IMR-90 (cell line): ENCODE measurements at regions not wholly inside any gene's neighbourhood (a gene's known extent, or its start where the extent isn't known, plus 50 kb on each side); places are given as distances from the start of the nearest gene placed in this dataset.

ENCODE experiments used
- ATAC-seq: fragments of 200-7000 bp; cut with Tn5 transposase; 2 replicates; pipeline ENCODE4 v1.9.1; 2020; ENCODE audit warnings: low read depth, mild to moderate bottlenecking, moderate library complexity
- BruUV-seq: library from RNA; stranded (reverse); fragments of 400-500 nt; replicated peaks from 2 replicates; lab custom pipeline; 2021; lab: Mats Ljungman, UMichigan
- CTCF ChIA-PET: fragments of 300-600 bp; formaldehyde crosslinking; extraction: SDS; loops from one replicate; lab custom pipeline; 2021; ENCODE audit warnings: antibody characterized with exemption; lab: Yijun Ruan, JAX
- POLR2A ChIA-PET: fragments of 300-600 bp; sonication (Branson Sonifier 250); formaldehyde crosslinking; loops from one replicate; lab custom pipeline; 2022; ENCODE audit warnings: antibody characterized with exemption; ENCODE audit not compliant: unreplicated experiment; lab: Charles Lee
- DNase-seq: peaks from one replicate; pipeline ENCODE4 v3.0.0; 2013
- H2AFZ ChIP-seq: replicated peaks from 2 replicates; pipeline ENCODE3; 2013; ENCODE audit warnings: low read length, mild to moderate bottlenecking; ENCODE audit not compliant: poor library complexity
- H2AK5ac ChIP-seq: 2 replicates; pipeline ENCODE4 v1.6.1; 2013; ENCODE audit warnings: low read depth, low read length, inconsistent platforms
- H2AK9ac ChIP-seq: replicated peaks from 2 replicates; pipeline ENCODE3; 2013; ENCODE audit warnings: mild to moderate bottlenecking, low read depth, low read length, moderate library complexity; ENCODE audit not compliant: poor library complexity
- H2BK120ac ChIP-seq: 2 replicates; pipeline ENCODE4 v1.6.1; 2013; ENCODE audit warnings: low read depth, low read length, inconsistent platforms
- H2BK15ac ChIP-seq: 3 replicates; pipeline ENCODE4 v1.6.1; 2013; ENCODE audit warnings: low read depth, low read length, inconsistent platforms
- H2BK20ac ChIP-seq: 2 replicates; pipeline ENCODE4 v1.6.1; 2013; ENCODE audit warnings: low read depth, mild to moderate bottlenecking, inconsistent platforms, low read length, moderate library complexity
- H2BK5ac ChIP-seq: 2 replicates; pipeline ENCODE4 v1.6.1; 2013; ENCODE audit warnings: mild to moderate bottlenecking, low read depth, low read length, inconsistent platforms; ENCODE audit not compliant: poor library complexity, severe bottlenecking
- H3K14ac ChIP-seq: replicated peaks from 2 replicates; pipeline ENCODE4 v1.6.1; 2013; ENCODE audit warnings: low read depth, low read length, inconsistent platforms
- H3K18ac ChIP-seq: 2 replicates; pipeline ENCODE4 v1.6.1; 2013; ENCODE audit warnings: low read depth, low read length, control low read depth
- H3K23ac ChIP-seq: 2 replicates; pipeline ENCODE4 v1.6.1; 2013; ENCODE audit warnings: low read depth, low read length, inconsistent platforms
- H3K27ac ChIP-seq: 2 replicates; pipeline ENCODE4 v1.5.1; 2013; ENCODE audit warnings: mild to moderate bottlenecking, control low read depth, low read length; ENCODE audit not compliant: insufficient read depth
- H3K27me3 ChIP-seq: 2 replicates; pipeline ENCODE4 v1.6.1; 2013; ENCODE audit warnings: low read length; ENCODE audit not compliant: control insufficient read depth, insufficient read depth
- H3K36me3 ChIP-seq: 2 replicates; pipeline ENCODE4 v1.6.1; 2013; ENCODE audit warnings: low read length, mixed read lengths; ENCODE audit not compliant: control insufficient read depth, insufficient read depth
- H3K4ac ChIP-seq: 2 replicates; pipeline ENCODE4 v1.6.1; 2013; ENCODE audit warnings: low read depth, low read length, inconsistent platforms
- H3K4me1 ChIP-seq: 2 replicates; pipeline ENCODE4 v1.6.1; 2013; ENCODE audit warnings: low read length, mixed read lengths; ENCODE audit not compliant: control insufficient read depth, insufficient read depth
- H3K4me2 ChIP-seq: 2 replicates; pipeline ENCODE4 v1.6.1; 2013; ENCODE audit warnings: low read depth, mild to moderate bottlenecking, control low read depth, low read length, moderate library complexity
- H3K4me3 ChIP-seq: 2 replicates; pipeline ENCODE4 v1.5.1; 2013; ENCODE audit warnings: low read depth, mild to moderate bottlenecking, control low read depth, low read length, moderate library complexity; ENCODE audit not compliant: insufficient read depth
- H3K56ac ChIP-seq: 2 replicates; pipeline ENCODE4 v1.6.1; 2013; ENCODE audit warnings: low read length, inconsistent platforms; ENCODE audit not compliant: insufficient read depth; ENCODE audit errors: extremely low read depth
- H3K79me1 ChIP-seq, 2 experiments: 2 replicates each; pipeline ENCODE4 v1.6.1; 2013; ENCODE audit warnings: low read length in 2 of 2, inconsistent platforms in 1 of 2, low read depth in 1 of 2
- H3K9ac ChIP-seq: 2 replicates; pipeline ENCODE4 v1.6.1; 2013; ENCODE audit warnings: low read depth, low read length, control low read depth
- H3K9me1 ChIP-seq: 2 replicates; pipeline ENCODE4 v1.6.1; 2013; ENCODE audit warnings: low read length, inconsistent platforms; ENCODE audit not compliant: insufficient read depth
- H3K9me3 ChIP-seq: 2 replicates; pipeline ENCODE4 v1.6.1; 2013; ENCODE audit warnings: low read length; ENCODE audit not compliant: control insufficient read depth, insufficient read depth
- H4K20me1 ChIP-seq: 2 replicates; pipeline ENCODE4 v1.6.1; 2013; ENCODE audit warnings: low read length, inconsistent platforms; ENCODE audit not compliant: insufficient read depth
- H4K5ac ChIP-seq: 2 replicates; pipeline ENCODE4 v1.6.1; 2013; ENCODE audit warnings: mild to moderate bottlenecking, low read depth, low read length, control low read depth
- H4K8ac ChIP-seq, 2 experiments: 2 replicates each; pipeline ENCODE4 v1.6.1; 2013; ENCODE audit warnings: low read depth in 2 of 2, low read length in 2 of 2, control low read depth in 1 of 2, inconsistent platforms in 1 of 2
- H4K91ac ChIP-seq: 2 replicates; pipeline ENCODE4 v1.6.1; 2013; ENCODE audit warnings: low read depth, low read length, inconsistent platforms; ENCODE audit not compliant: insufficient read depth
- BHLHE40 ChIP-seq: fragments of 150-350 bp; IDR thresholded peaks from 2 replicates; pipeline ENCODE4 v1.6.1; 2016; ENCODE audit warnings: mild to moderate bottlenecking, low read depth, low read length
- CEBPB ChIP-seq: IDR thresholded peaks from 2 replicates; pipeline ENCODE4 v1.6.1; 2012; ENCODE audit warnings: low read depth, low read length, improper control_type of control experiment
- CHD1 ChIP-seq: IDR thresholded peaks from 2 replicates; pipeline ENCODE4 v1.6.1; 2012; ENCODE audit warnings: low read depth, low read length, improper control_type of control experiment
- FOS ChIP-seq: fragments of 150-350 bp; IDR thresholded peaks from 2 replicates; pipeline ENCODE4 v1.6.1; 2016; ENCODE audit warnings: low read depth, low read length
- MAFK ChIP-seq: IDR thresholded peaks from 2 replicates; pipeline ENCODE4 v1.6.1; 2012; ENCODE audit warnings: low read depth, low read length, improper control_type of control experiment
- MAZ ChIP-seq: IDR thresholded peaks from 2 replicates; pipeline ENCODE4 v1.6.1; 2012; ENCODE audit warnings: low read depth, mild to moderate bottlenecking, low read length, improper control_type of control experiment, moderate library complexity, borderline replicate concordance
- MXI1 ChIP-seq: IDR thresholded peaks from 2 replicates; pipeline ENCODE4 v1.6.1; 2012; ENCODE audit warnings: low read depth, mild to moderate bottlenecking, low read length, moderate library complexity, borderline replicate concordance
- NFE2L2 ChIP-seq: fragments of 150-350 bp; IDR thresholded peaks from 2 replicates; pipeline ENCODE4 v1.6.1; 2016; ENCODE audit warnings: low read depth, mild to moderate bottlenecking, low read length
- POLR2A ChIP-seq: IDR thresholded peaks from 2 replicates; pipeline ENCODE4 v1.6.1; 2012; ENCODE audit warnings: mild to moderate bottlenecking, low read depth, low read length
- RAD21 ChIP-seq: IDR thresholded peaks from 2 replicates; pipeline ENCODE4 v1.6.1; 2012; ENCODE audit warnings: low read length, improper control_type of control experiment
- RCOR1 ChIP-seq: IDR thresholded peaks from 2 replicates; pipeline ENCODE4 v1.6.1; 2012; ENCODE audit warnings: mild to moderate bottlenecking, low read length, improper control_type of control experiment; ENCODE audit not compliant: insufficient replicate concordance
- RFX5 ChIP-seq: IDR thresholded peaks from 2 replicates; pipeline ENCODE4 v1.8.0; 2012; ENCODE audit warnings: low read depth, mild to moderate bottlenecking, low read length, moderate library complexity
- SMC3 ChIP-seq: fragments of 150-350 bp; IDR thresholded peaks from 2 replicates; pipeline ENCODE4 v1.6.1; 2016; ENCODE audit warnings: low read depth, mild to moderate bottlenecking, antibody characterized with exemption, low read length, moderate library complexity
- WGBS, 2 experiments: methylation state at CpG; one replicate each; pipeline versions ENCODE4 v1.1.5 to v1.1.7; 2013; ENCODE audit warnings: missing lambda C conversion rate in 2 of 2; ENCODE audit not compliant: insufficient read length in 1 of 2; ENCODE audit errors: extremely low coverage in 2 of 2; 5-methylcytosine and 5-hydroxymethylcytosine counted together
- dilution Hi-C: fragments of 300-500 bp; cut with HindIII; formaldehyde crosslinking; loops from one replicate; pipeline ENCODE4 v1.14.3; 2018; ENCODE audit warnings: low sequenced_read_pairs; ENCODE audit not compliant: unreplicated experiment
- in situ Hi-C: fragments of 300-500 bp; cut with MboI; formaldehyde crosslinking; loops from 3 replicates; pipeline ENCODE4 v1.14.3; 2019; ENCODE audit warnings: low sequenced_read_pairs, inconsistent platforms, mixed read lengths
- intact Hi-C: fragments of 100-400 bp; cut with micrococcal nuclease; formaldehyde crosslinking; loops from 2 replicates; pipeline ENCODE4 v1.10.0; 2022
- TF ChIP-seq, protein P1 (sequence below): fragments of 150-350 bp; IDR thresholded peaks from 2 replicates; pipeline ENCODE4 v1.6.1; 2016; ENCODE audit warnings: low read depth, mild to moderate bottlenecking, low read length, moderate library complexity, borderline replicate concordance
- TF ChIP-seq, protein P2 (sequence below): fragments of 150-350 bp; IDR thresholded peaks from 2 replicates; pipeline ENCODE4 v1.6.1; 2017; ENCODE audit warnings: mild to moderate bottlenecking, antibody characterized with exemption, low read length, low read depth
- TF ChIP-seq, protein P3 (sequence below): conservative IDR thresholded peaks from 2 replicates; pipeline ENCODE4 v1.5.1; 2012; ENCODE audit warnings: mild to moderate bottlenecking, low read depth, low read length, improper control_type of control experiment

GRCh38 chr4:75345423-75345822 lies 168.8 kb downstream of the RCHY1 start:
- Histone ChIP-seq H3K4me2 (no peak overlapping the region), H2AFZ (no peak overlapping the region), H3K4me1 (peaks cover 11% of the 10 kb centered on the region), H4K8ac (peak overlapping the region in 1 of 2 experiments; percentile 35; a peak in 2 of 4 replicates), H2BK20ac (peak overlapping the region; percentile 79), H2BK5ac (peak overlapping the region; percentile 70), H4K5ac (no peak overlapping the region), H3K18ac (peak overlapping the region; percentile 10), H2BK120ac (peak overlapping the region; percentile 80), H2BK15ac (0 out of 3 replicates have a peak overlapping the region, but pooled peaks have one; percentile 31), H2AK5ac (no peak overlapping the region), H2AK9ac (no peak overlapping the region), H3K56ac (peak overlapping the region; percentile 52; the same call in 1 of the 2 replicates), H3K9ac (no peak overlapping the region), H4K91ac (peak overlapping the region; percentile 47; the same call in 1 of the 2 replicates), H3K14ac (no peak overlapping the region; the same call in 1 of the 2 replicates), H3K27ac (peak overlapping the region; percentile 90; the same call in 1 of the 2 replicates), H3K9me3 (no peaks in the 10 kb centered on the region), H3K27me3 (no peaks in the 10 kb centered on the region), H3K4me3 (no peak overlapping the region), H3K9me1 (no peaks in the 10 kb centered on the region), H4K20me1 (no peaks in the 10 kb centered on the region), H3K23ac (peak overlapping the region; percentile 2; the same call in 1 of the 2 replicates), H3K4ac (peak overlapping the region; percentile 72), H3K79me1 (no peaks in the 10 kb centered on the region), H3K36me3 (no peaks in the 10 kb centered on the region)
- TF ChIP-seq NFE2L2 (no peak), RAD21 (no peak), RFX5 (no peak), SMC3 (no peak), MXI1 (no peak), RCOR1 (no peak), CEBPB (no peak), BHLHE40 (no peak), MAFK (no peak), FOS (no peak), POLR2A (no peak), CHD1 (no peak), MAZ (no peak)
- TF ChIP-seq, protein P1, sequence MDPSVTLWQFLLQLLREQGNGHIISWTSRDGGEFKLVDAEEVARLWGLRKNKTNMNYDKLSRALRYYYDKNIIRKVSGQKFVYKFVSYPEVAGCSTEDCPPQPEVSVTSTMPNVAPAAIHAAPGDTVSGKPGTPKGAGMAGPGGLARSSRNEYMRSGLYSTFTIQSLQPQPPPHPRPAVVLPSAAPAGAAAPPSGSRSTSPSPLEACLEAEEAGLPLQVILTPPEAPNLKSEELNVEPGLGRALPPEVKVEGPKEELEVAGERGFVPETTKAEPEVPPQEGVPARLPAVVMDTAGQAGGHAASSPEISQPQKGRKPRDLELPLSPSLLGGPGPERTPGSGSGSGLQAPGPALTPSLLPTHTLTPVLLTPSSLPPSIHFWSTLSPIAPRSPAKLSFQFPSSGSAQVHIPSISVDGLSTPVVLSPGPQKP, result no peak
- TF ChIP-seq, protein P2, sequence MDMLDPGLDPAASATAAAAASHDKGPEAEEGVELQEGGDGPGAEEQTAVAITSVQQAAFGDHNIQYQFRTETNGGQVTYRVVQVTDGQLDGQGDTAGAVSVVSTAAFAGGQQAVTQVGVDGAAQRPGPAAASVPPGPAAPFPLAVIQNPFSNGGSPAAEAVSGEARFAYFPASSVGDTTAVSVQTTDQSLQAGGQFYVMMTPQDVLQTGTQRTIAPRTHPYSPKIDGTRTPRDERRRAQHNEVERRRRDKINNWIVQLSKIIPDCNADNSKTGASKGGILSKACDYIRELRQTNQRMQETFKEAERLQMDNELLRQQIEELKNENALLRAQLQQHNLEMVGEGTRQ, result no peak; the same call in 1 of the 2 replicates
- TF ChIP-seq, protein P3, sequence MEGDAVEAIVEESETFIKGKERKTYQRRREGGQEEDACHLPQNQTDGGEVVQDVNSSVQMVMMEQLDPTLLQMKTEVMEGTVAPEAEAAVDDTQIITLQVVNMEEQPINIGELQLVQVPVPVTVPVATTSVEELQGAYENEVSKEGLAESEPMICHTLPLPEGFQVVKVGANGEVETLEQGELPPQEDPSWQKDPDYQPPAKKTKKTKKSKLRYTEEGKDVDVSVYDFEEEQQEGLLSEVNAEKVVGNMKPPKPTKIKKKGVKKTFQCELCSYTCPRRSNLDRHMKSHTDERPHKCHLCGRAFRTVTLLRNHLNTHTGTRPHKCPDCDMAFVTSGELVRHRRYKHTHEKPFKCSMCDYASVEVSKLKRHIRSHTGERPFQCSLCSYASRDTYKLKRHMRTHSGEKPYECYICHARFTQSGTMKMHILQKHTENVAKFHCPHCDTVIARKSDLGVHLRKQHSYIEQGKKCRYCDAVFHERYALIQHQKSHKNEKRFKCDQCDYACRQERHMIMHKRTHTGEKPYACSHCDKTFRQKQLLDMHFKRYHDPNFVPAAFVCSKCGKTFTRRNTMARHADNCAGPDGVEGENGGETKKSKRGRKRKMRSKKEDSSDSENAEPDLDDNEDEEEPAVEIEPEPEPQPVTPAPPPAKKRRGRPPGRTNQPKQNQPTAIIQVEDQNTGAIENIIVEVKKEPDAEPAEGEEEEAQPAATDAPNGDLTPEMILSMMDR, result no peak
- DNase-seq (peak; percentile 72), ATAC-seq (peak; percentile 66)
- in situ Hi-C loops, result no loop called here
- CTCF ChIA-PET, result interaction anchor here (0.7 kb wide), 1 partner anchor 31 kb away, joined by 3 read pairs; no protein-coding TSS in a partner anchor
- dilution Hi-C loops, result no loop called here
- no TSS peak for BruUV-seq
- WGBS, 2 experiments, result no CpG with 5 or more reads among the region's 2 CpGs
- POLR2A ChIA-PET, result no interaction called here
- intact Hi-C loops, result loop anchor here (10.0 kb wide), 1 partner anchor 149 kb away; no protein-coding TSS in a partner anchor
